HepG2 (cell line): ENCODE measurements at regions not wholly inside any gene's neighbourhood (a gene's known extent, or its start where the extent isn't known, plus 50 kb on each side); places are given as distances from the start of the nearest gene placed in this dataset.

Experiments used
- ATAC-seq: fragments of 200-7000 bp; cut with Tn5 transposase; 3 replicates; pipeline ENCODE4 v1.9.1; 2020; ENCODE audit warnings: mild to moderate bottlenecking, moderate library complexity
- BruUV-seq: library from RNA; stranded (reverse); fragments of 400-500 nt; replicated peaks from 2 replicates; lab custom pipeline; 2021; lab: Mats Ljungman, UMichigan
- CTCF ChIA-PET: fragments of 300-600 bp; formaldehyde crosslinking; extraction: SDS; loops from one replicate; lab custom pipeline; 2021; ENCODE audit warnings: low total read pairs, inconsistent platforms, low intra/inter-chr PET ratio; lab: Yijun Ruan, JAX
- POLR2A ChIA-PET: fragments of 350-600 bp; sonication (Branson Sonifier 250); formaldehyde crosslinking; loops from one replicate; lab custom pipeline; 2020; ENCODE audit warnings: antibody characterized with exemption, inconsistent platforms; lab: Yijun Ruan, JAX
- DNase-seq: peaks from one replicate; pipeline ENCODE4 v3.0.0-alpha.2; 2015; ENCODE audit warnings: low spot score
- FAIRE-seq: peaks from 3 replicates; lab custom pipeline; 2011; peaks lifted over from hg19 to GRCh38; lab: Jason Lieb, UNC
- H2AFZ ChIP-seq: one replicate; pipeline ENCODE4 v1.6.1; 2011; ENCODE audit warnings: low read length, inconsistent platforms
- H3K27ac ChIP-seq: fragments of 300-600 bp; 3 replicates; pipeline ENCODE4 v1.8.0; 2011; ENCODE audit warnings: mixed run types, mild to moderate bottlenecking, mixed read lengths, low read length, inconsistent platforms; ENCODE audit not compliant: insufficient read depth; ENCODE audit errors: extremely low read length
- H3K27me3 ChIP-seq, 2 experiments: fragments of 200-600 bp in 1 of 2; 2 replicates in 1 of 2; 3 replicates in 1 of 2; pipeline versions ENCODE4 v1.6.0 to v1.8.0; 2011; ENCODE audit warnings: low read length in 2 of 2, mild to moderate bottlenecking in 2 of 2, moderate library complexity in 2 of 2, inconsistent platforms in 1 of 2; ENCODE audit not compliant: insufficient read depth in 2 of 2, control insufficient read depth in 1 of 2
- H3K36me3 ChIP-seq, 2 experiments: fragments of 200-600 bp in 1 of 2; replicated peaks in 1 of 2; 2 replicates in 1 of 2; 3 replicates in 1 of 2; pipeline versions ENCODE4 v1.5.1 to v1.8.0; 2011; ENCODE audit warnings: low read length in 2 of 2, inconsistent platforms in 1 of 2; ENCODE audit not compliant: insufficient read depth in 2 of 2, control insufficient read depth in 1 of 2
- H3K4me1 ChIP-seq: 2 replicates; pipeline ENCODE4 v1.5.1; 2012; ENCODE audit warnings: low read length, inconsistent platforms; ENCODE audit not compliant: insufficient read depth
- H3K4me2 ChIP-seq: 2 replicates; pipeline ENCODE4 v1.6.0; 2011; ENCODE audit warnings: low read depth, low read length, inconsistent platforms
- H3K4me3 ChIP-seq, 3 experiments: fragments of 200-600 bp in 1 of 3; sonication (generic), shearing (Covaris generic) in 1 of 3; replicated peaks in 1 of 3; 2 replicates each; pipeline ENCODE4 v1.5.1; 2011 to 2016; ENCODE audit warnings: low read length in 3 of 3, inconsistent platforms in 2 of 3, low read depth in 2 of 3, mild to moderate bottlenecking in 2 of 3, control low read depth in 1 of 3, mixed read lengths in 1 of 3; ENCODE audit not compliant: insufficient read depth in 1 of 3
- H3K79me2 ChIP-seq: one replicate; pipeline ENCODE4 v1.6.1; 2011; ENCODE audit warnings: low read length, inconsistent platforms; ENCODE audit not compliant: insufficient read depth
- H3K9ac ChIP-seq: 2 replicates; pipeline ENCODE4 v1.6.0; 2011; ENCODE audit warnings: mild to moderate bottlenecking, low read depth, low read length, inconsistent platforms; ENCODE audit not compliant: insufficient read depth
- H3K9me3 ChIP-seq: 2 replicates; pipeline ENCODE4 v1.5.1; 2012; ENCODE audit warnings: mild to moderate bottlenecking, low read length
- H4K20me1 ChIP-seq: 2 replicates; pipeline ENCODE4 v1.6.0; 2011; ENCODE audit warnings: inconsistent platforms, mild to moderate bottlenecking, low read length, moderate library complexity; ENCODE audit not compliant: insufficient read depth
- AKNA ChIP-seq: sonication (generic); formaldehyde crosslinking; IDR thresholded peaks from 2 replicates; pipeline ENCODE4 v1.4.0; 2020; ENCODE audit warnings: missing genetic modification reagents, borderline replicate concordance
- ATF7 ChIP-seq, 2 experiments: fragments of 450-650 bp in 1 of 2; sonication (generic) in 1 of 2; formaldehyde crosslinking in 1 of 2; IDR thresholded peaks; 2 replicates each; pipeline versions ENCODE4 v1.4.0 to v1.6.1; 2016 to 2020; ENCODE audit warnings: antibody characterized with exemption in 1 of 2, mild to moderate bottlenecking in 1 of 2, missing genetic modification reagents in 1 of 2
- HOXA3 ChIP-seq: sonication (generic); formaldehyde crosslinking; IDR thresholded peaks from 2 replicates; pipeline ENCODE4 v1.5.0; 2020; ENCODE audit warnings: missing genetic modification reagents
- MEIS2 ChIP-seq: sonication (generic); formaldehyde crosslinking; IDR thresholded peaks from 2 replicates; pipeline ENCODE4 v1.9.0; 2021; ENCODE audit warnings: mild to moderate bottlenecking, missing genetic modification reagents
- RARG ChIP-seq: sonication (generic); formaldehyde crosslinking; IDR thresholded peaks from 2 replicates; pipeline ENCODE4 v1.4.0; 2020; ENCODE audit warnings: low read depth, mild to moderate bottlenecking, missing genetic modification reagents
- TBX3 ChIP-seq: fragments of 450-650 bp; IDR thresholded peaks from 2 replicates; pipeline ENCODE4 v1.6.1; 2017; ENCODE audit warnings: antibody characterized with exemption, mild to moderate bottlenecking, inconsistent platforms, borderline replicate concordance
- XRCC5 ChIP-seq: fragments of 200-400 bp; formaldehyde crosslinking; optimal IDR thresholded peaks from 2 replicates; pipeline ENCODE3; 2017; ENCODE audit warnings: mild to moderate bottlenecking, low read length
- ZBTB42 ChIP-seq: sonication (generic); formaldehyde crosslinking; IDR thresholded peaks from 2 replicates; pipeline ENCODE4 v1.5.0; 2020; ENCODE audit warnings: mild to moderate bottlenecking, missing genetic modification reagents
- ZNF101 ChIP-seq: sonication (generic); formaldehyde crosslinking; IDR thresholded peaks from 2 replicates; pipeline ENCODE4 v1.4.0; 2020; ENCODE audit warnings: mild to moderate bottlenecking, low read depth, missing genetic modification reagents, borderline replicate concordance
- ZNF3 ChIP-seq: IDR thresholded peaks from 2 replicates; pipeline ENCODE4 v1.7.0; 2017; ENCODE audit warnings: inconsistent platforms
- ZNF441 ChIP-seq: sonication (generic); formaldehyde crosslinking; IDR thresholded peaks from 2 replicates; pipeline ENCODE4 v1.7.0; 2021; ENCODE audit warnings: missing genetic modification reagents, borderline replicate concordance
- ZNF674 ChIP-seq: sonication (generic); formaldehyde crosslinking; IDR thresholded peaks from 2 replicates; pipeline ENCODE4 v1.5.0; 2020; ENCODE audit warnings: low read depth, mild to moderate bottlenecking, missing genetic modification reagents
- ZSCAN25 ChIP-seq: sonication (generic); formaldehyde crosslinking; IDR thresholded peaks from 2 replicates; pipeline ENCODE4 v1.8.0; 2022; ENCODE audit warnings: mild to moderate bottlenecking, missing genetic modification reagents
- WGBS: methylation state at CpG from one replicate; pipeline ENCODE4 v1.1.6; 2017; ENCODE audit warnings: low lambda C conversion rate; 5-methylcytosine and 5-hydroxymethylcytosine counted together
- in situ Hi-C: cut with HindIII; loops from 2 replicates; pipeline ENCODE4 v1.10.0; 2017; ENCODE audit warnings: low pct_unique_long_range_greater_than_20kb; ENCODE audit not compliant: extremely low pct_ligation_motif_present
- intact Hi-C: fragments of 100-400 bp; cut with micrococcal nuclease; formaldehyde crosslinking; loops from one replicate; pipeline ENCODE4 v1.10.0; 2022; ENCODE audit not compliant: unreplicated experiment

GRCh38 chr1:209412036-209412435, 171.5 kb upstream of the CAMK1G start (continued):
- TF ChIP-seq ZNF441 (CRISPR knock-in tag) (no peak), AKNA (no peak), TBX3 (no peak), ZNF101 (CRISPR knock-in tag) (no peak), XRCC5 (no peak), HOXA3 (CRISPR knock-in tag) (no peak), RARG (CRISPR knock-in tag) (no peak), ZSCAN25 (CRISPR knock-in tag) (no peak), ZNF674 (CRISPR knock-in tag) (no peak)

GRCh38 chr1:209412566-209412965, 170.9 kb upstream of the CAMK1G start:
- Histone ChIP-seq H2AFZ (no peak overlapping the region), H3K4me1 (no peaks in the 10 kb centered on the region), H3K4me2 (no peak overlapping the region), H3K36me3 (no peaks in the 10 kb centered on the region), H3K27ac (no peak overlapping the region), H3K4me3 (no peak overlapping the region), H3K9ac (no peak overlapping the region), H3K79me2 (no peaks in the 10 kb centered on the region), H3K27me3 (no peaks in the 10 kb centered on the region), H3K9me3 (no peaks in the 10 kb centered on the region), H4K20me1 (no peaks in the 10 kb centered on the region)
- DNase-seq, result no peak
- POLR2A ChIA-PET, result no interaction called here
- CTCF ChIA-PET, result no interaction called here
- BruUV-seq, result no TSS peak
- WGBS, result 5% methylated on average over 1 of the region's 1 CpG
- intact Hi-C loops (no loop called here), in situ Hi-C loops (no loop called here)
- FAIRE-seq, result no peak
- ATAC-seq, result no peak
- TF ChIP-seq ZNF3 (CRISPR knock-in tag) (no peak), ATF7 (IDR thresholded peaks at IDR 0.05) (peak; percentile 84), ATF7 (CRISPR knock-in tag; IDR thresholded peaks at IDR 0.05) (no peak), MEIS2 (CRISPR knock-in tag) (no peak), ZBTB42 (CRISPR knock-in tag) (no peak)
